NCI-H1694 (cell line): ENCODE measurements at regions not wholly inside any gene's neighbourhood (a gene's known extent, or its start where the extent isn't known, plus 50 kb on each side); places are given as distances from the start of the nearest gene placed in this dataset.
A peak's percentile ranks its signal among the peaks of the same experiment; 100 is the strongest.
"Not testable (repeated sequence)": the region's sequence is repeated elsewhere in the genome, so short reads cannot be mapped to it uniquely, and the experiment has no call there.

Experiments
- DNase-seq: peaks from one replicate; lab custom pipeline; 2025; lab: John Stamatoyannopoulos, UW

DNA sequence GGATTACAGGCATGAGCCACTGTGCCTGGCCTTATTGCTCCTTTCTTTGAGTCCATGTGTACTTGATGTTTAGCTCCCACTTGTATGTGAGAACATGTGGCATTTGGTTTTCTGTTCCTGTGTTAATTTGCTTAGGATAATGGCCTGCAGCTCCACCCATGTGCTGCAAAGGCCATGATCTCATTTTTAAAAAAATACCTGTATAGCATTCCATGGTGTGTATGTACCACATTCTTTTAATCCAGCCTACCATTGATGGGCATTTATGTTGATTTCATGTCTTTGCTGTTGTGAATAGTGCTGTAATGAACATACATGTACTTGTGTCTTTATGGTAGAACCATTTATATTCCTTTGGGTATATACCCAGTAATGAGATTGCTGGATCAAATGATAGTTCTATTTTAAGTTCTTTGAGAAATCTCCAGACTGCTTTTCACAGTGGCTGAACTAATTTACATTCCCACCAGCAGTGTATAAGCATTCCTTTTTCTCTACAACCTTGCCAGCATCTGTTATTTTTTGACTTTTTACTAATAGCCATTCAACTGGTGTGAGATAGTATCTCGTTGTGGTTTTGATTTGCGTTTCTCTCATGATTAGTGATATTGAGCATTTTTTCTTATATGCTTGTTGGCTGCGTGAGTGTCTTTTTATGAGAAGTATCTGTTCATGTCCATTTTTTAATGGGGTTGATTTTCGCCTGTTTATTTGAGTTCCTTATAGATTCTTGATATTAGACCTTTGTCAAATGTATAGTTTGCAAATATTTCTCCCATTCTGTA is 136.4 kb upstream of the SPRED2 start:
- not testable (repeated sequence) for DNase-seq

DNA sequence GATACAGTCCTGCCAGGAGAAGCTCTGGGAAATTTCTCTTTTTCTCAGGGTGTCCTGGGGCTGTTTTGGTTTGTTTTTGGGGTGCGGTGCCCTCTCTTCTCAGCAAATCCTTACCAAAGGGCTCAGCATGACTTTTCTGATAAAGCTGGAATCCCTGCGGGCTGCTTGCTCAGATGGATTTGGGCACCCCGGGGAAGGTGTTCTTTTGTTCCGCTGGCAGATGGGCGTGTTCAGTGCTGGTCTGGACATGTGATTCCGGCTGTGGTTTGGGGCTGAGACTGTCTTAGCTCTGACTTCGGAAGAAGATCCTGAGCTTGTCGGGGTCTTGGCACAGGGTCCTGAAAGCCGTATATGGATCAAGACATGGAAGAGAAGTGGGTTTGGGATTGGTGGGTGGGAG is 134.2 kb upstream of the SPRED2 start:
- no peak for DNase-seq

DNA sequence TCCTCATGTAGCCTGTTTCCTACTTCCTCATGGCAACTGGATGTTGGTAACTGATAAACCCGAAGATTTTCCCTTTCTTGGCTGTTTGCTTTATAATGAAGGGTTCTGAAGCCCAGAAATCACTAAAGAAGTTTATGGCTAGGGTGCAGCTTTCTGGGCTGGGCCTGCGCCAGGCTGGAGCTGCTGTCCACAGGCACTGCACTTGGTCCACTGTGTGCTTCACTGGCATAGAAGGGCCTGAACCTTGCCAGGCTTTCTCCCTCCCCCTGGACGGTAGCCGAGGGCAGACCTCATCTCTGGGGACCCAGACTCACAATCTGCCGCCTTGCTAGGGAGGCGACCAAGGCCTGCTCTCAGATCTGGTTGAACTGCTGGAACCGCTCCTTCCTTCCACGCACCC is 133.3 kb upstream of the SPRED2 start:
- no peak for DNase-seq

DNA sequence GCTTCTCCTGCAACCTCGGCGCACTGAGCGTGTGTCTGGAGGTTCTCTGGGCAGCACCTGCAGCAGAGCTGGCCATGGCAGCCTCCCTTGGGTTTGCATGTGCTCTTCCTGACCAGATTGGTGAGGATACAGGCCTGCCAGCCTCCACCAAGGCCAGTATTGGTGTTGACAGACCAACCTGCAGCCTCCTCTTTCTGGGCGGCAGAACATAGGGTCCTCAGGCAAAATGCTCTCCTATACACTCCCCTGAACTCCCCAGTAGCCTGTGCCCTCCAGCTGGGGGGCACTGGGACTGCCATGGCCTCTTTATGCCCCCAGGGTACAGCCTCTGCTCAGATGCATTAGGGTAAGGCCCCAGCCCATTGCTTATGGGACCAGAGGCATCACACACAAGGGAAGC is 131.9 kb upstream of the SPRED2 start:
- DNase-seq, result no peak

DNA sequence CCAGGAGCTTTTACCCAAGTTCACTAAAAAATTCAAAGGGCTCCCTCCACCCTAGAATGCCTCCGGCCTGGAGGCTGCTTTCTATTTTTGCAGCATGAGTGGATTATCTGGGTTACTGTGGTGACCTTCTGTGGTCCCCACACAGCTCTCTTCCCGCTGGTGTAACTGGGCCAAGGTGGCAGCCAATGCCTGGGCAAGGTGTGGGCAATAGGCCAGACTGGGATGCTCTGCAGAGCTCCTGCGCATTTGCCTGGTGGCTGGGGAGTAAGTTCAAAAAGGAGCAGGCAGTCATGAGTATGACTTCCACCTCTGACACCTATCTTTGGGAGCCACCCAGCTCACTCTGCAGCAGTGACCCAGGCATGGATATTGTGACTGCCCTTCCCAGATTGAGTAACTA is 130.5 kb upstream of the SPRED2 start:
- no peak for DNase-seq

DNA sequence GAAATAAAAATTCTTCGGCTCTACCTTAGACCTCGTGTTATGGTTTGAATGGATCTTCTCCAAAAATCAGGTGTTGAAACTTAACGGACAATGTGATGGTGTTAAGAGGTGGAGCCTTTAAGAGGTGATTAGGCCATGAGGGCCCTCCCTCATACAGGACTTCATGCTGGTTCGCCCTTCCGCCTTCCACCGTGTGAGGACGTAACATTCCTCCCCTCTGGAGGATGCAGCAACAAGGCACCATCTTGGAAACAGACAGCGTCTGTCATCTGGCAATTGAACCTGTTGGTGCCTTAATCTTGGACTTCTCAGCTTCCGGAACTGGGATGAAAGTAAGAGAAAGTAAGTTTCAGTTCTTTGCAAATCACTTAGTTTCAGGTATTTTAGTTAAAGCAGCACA is 126.3 kb upstream of the SPRED2 start:
- no peak for DNase-seq

DNA sequence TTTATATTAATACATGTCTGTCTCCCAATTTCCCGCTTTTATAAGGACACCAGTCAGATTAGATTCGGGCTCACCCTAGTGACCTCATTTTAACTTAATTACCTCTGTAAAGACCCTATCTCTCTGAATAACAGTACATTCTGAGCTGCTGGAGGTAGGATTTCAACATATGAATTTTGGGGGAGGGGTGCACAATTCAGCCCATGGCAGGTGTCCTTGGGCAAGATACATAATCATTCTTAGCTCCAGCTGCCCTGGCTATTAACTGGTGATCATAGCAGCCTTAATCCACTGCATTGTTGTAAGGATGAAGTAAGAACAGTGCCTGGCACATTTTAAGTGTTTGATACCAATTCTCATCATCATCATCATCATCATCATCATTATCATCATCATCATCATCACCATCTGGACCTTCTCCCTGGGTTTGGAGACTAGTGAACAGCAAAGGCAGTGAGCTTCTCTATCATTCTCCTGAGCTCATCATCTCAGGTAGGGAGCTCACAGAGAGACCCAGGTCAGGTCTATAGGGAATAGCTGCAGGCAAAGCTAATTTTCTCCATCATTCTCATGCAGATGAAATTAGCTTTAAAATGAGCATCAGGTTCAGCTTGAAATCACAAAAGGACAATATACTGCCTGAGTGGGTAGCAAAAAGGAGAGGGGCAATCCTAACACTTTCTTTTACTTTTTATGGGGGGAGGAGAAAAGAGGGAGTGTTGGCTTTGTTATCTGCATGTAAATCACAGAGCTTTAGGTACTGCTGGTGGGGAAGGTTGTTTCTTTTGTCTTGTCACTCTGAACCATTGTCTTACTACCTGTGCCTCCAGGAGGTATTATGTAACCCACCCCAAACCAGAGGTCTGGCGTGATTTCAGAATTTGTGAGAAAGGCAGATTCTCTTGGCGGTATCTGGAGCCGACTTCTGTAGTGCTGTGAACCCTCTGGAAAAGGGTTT is 125.5 kb upstream of the SPRED2 start:
- DNase-seq, result no peak

DNA sequence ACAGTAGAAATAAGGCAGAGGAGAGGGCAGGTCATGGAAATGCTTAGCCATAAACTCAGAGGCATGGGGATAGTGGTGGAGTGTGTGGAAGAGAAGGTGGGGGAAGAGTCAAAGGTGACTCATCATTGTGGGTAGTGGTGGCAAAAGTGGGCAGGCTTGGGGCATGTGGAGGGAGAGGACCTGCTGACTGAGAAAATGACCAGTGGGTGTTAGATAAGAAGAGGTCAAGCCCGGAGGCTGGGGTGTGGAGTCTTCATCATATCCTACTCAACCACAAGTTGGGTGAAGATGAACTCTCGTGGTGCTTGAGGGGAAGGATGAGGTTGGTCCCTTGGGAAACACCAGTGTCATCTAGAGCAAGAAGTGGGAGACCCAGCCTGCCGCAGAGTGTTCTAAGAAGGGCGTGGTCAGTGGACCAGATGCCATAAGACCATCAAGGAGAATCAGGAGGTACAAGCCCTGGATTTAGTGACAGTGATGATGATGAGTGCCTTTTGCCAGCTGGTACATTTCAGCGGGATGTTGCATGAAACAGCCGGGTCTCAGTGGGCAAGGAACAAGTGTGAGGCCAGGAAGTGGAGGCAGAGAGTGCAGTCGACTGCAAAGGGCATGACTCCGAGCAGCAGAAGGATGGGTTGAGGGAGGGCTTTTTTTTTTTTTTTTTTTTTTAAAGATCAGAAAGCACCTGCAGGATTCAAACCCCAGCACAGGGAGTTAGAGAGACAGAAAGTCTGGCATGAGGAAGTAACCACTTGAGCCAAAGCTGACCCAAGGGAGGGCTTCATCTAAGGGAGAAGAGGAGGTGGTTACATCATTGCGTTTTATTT is 122.6 kb upstream of the SPRED2 start:
- no peak for DNase-seq

DNA sequence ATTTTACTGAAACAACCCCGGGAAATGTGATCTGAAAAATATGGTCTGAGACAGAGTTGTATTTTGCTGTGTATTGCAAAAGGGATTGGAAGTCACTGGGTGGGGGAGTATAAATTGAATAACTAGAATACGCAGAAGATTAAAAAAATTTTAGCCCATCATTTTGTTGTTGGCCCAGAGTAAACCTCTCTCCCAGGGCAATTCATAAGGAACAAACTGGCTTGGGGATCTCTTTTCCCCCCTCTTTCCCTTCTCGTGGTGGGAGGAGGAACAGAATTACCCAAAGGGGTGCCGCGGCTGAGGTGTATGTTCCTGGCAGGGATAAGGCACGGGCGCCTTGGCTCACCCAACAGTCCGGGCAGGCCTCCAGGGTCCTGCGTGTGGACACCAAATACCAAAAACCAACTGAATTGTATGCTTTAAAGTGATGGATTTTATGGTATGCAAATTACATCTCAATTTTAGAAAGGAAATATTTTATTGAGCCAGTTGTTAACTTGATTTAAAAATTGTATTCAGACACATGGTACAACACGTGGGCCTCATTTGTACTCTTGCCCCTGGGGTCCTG is 121.2 kb upstream of the SPRED2 start:
- DNase-seq, result no peak

DNA sequence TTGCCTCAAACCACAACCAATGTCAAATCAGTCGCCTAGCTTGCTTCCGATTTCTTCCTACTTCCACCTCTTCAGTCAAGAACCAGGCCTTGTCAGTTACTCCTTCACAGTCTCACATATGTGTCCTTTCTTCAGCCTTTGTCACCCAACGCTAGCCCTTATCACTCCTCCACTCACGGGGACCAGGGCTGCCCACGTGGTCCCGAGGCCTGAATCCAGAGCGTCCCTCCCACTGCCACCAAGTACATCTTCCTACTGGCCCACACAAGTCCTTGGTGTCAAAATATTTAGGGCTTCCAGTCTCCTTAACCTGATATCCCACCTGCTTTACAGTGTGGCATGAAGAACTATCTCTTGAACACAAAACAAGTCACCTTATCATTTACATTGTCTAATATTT is 119.1 kb upstream of the SPRED2 start:
- no peak for DNase-seq

DNA sequence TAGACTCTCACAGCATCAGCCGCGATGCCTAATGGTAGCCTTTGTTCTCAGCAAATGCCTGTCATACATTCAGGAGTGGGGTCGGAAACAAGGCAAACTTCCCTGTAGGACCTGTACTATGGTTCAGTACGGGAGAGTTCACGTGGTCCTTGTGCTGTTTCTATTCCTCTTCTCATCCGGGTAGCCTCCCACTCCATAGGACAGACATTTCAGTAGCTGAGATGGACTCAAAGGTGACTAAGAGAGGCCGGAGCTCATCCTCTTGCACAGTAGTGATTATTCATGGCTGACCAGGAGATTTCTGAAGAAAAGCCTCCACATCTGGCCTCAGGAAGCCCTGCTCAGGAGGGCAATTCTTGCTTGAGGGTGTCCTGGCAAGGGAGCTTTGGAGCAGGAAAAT is 117.8 kb upstream of the SPRED2 start:
- no peak for DNase-seq

DNA sequence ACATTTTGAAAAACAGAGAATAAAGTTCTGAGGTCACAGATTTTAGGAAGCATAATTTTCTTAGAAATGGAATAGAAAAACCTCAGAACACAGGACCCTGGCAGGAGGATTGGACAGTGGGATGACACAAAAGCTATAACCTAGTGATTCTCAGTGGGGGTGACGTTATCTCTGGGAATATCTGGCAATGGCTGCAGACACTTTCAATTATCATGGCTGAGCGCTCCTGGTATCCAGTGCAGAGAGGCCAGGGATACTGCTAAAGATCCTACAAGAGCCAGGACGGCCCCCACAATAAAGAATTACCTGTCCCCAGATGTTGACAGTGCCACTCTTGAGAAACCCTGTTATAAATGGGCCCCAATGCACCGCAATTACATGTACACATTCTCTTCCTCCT is 117.2 kb upstream of the SPRED2 start:
- DNase-seq, result no peak

DNA sequence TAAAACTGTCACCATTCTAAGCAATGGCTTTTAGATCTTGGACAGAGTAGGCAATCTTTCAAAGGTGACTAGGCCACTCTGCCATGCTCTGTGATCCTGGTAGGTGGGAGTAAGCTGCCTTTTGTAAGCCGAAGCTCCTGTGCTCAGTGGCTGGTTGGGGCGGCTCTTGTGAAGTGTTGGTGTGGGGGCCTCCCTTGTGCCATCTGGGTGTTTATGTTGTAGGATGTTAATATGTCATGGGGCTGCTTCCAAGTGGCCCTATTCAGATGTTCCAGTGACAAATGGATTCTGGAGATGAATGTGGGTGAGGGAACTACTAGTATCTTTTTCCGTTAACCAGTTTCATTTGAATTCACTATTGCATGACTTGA is 116.8 kb upstream of the SPRED2 start:
- no peak for DNase-seq

DNA sequence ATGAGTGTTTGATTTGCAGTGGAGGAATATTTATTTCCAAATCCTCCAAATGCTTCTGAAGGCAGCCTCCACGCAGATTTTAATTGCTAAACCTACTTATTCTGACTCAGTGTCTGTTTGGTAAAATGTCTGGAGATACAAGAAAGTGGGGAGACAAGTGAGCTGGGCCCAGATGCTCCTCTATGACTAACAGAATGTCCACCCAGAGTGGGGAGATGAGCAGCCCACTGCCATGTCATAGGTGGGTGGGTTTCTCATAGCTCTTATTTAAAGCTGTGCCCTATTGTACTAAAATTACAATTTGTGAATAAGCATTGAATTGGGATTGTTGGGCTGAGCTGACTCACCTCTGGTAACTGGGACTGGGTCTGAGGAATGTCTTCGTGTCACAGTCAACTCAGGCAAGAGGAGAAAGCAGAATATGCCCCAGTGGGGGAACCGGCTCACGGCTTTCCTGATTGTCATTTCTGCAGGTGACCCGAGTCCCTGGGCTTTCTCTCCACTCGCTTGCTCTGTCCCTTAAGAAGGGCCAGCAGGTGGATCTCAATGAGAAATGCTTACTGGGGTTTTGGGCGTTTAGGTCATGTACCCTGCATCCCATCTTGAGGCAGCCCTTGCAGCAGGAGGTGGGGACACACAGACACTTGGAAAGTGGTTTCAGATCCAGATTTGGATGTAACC is 116.3 kb upstream of the SPRED2 start:
- DNase-seq, result no peak

DNA sequence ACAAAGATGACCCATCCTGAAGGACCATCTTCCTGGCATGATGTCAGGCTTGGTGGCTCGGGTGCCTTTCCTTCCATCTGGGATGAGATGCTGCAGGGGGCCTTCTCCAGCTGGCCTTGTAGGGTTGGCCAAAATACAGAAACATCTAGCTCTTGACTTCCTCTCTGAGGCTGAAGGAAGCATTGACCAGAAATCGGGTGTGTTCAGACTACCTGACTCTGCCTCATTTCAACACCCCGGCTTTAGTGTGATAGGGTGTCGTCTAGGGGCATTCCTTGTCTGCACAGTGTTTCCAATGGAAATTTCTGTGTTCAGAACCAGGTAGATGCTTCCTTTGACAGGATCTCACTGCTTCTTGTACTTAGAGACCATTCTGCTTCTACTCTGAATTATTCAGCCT is 115.7 kb upstream of the SPRED2 start:
- no peak for DNase-seq

DNA sequence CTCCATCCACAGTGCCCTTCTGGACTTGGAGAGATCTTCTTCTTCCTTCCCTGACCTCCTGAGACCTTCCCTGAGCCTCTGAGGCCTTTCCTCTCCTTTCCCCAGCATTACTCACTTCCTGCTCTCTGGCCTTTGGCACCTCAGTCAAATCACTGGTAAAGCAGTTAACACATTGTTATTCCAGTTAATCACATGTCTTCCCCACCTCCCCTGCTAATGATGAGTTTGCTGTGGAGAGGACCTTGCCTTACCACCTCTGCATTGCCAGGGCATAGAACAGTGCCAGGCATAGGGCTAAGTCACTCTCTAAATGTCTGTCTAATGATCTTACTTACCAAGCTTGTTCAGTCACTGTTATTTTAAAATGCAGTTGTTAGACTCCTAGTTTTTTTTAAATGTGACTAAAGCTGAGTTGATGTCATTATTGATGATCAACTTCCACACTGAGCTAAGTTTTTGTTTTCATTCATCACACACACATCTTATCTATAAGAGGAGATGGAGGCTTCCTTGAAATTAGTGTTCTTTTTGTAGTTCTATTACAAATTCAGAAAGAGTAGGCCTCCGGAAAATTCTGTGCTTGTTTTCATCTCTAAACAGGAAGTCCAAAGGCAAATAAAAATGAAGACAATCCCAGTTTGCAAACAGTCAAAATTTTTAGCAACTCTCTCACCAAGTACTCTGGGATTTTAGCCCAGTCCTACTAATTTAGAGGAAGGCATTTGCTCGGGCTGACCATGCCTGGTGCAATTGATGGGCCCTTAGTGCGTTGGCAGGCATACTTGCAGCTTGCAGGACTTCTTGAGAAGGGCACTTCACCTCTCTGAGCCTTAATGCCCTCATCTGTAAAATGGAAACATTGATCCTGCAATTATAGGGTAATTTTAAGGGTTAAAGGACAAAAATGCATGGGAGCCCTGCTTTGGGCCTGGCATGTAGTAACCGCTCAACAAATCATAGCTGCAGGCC is 113.7 kb upstream of the SPRED2 start:
- DNase-seq, result no peak

DNA sequence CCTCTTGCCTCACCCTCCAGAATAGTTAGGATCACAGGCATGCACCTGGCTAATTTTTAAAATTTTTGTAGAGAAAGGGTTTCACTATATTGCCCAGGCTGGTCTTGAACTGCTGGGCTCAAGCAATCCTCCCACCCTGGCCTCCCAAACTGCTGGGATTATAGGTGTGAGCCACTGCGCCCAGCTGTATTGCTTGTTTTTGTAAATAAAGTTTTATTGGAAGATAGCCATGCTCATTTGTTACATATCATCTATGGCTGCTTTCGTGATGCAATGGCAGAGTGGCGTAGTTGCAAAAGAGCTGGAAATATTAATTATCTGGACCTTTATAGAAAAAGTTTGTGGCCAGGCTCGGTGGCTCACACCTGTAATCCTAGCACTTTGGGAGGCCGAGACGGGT is 109.4 kb upstream of the SPRED2 start:
- DNase-seq, result no peak

DNA sequence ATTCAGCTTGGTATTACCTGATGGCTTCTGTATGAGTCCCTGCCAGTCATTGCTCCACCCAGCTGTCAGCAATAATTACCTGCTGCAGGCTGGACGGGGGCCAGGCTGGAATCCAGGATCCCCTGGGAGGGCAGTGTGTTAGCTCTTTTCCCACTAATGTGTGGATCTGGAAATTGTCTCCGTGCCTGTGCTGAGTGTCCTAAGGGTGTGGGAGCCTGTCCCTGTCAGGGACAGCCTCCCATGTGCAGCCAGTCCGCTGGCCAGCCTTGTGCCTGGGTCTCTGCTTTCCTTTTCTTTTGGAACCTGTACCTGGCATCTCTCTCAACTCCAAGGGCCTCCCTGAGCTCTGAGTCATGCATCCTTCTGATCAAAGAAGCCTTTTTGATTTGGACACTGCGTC is 107.2 kb upstream of the SPRED2 start:
- DNase-seq, result peak; percentile 27

DNA sequence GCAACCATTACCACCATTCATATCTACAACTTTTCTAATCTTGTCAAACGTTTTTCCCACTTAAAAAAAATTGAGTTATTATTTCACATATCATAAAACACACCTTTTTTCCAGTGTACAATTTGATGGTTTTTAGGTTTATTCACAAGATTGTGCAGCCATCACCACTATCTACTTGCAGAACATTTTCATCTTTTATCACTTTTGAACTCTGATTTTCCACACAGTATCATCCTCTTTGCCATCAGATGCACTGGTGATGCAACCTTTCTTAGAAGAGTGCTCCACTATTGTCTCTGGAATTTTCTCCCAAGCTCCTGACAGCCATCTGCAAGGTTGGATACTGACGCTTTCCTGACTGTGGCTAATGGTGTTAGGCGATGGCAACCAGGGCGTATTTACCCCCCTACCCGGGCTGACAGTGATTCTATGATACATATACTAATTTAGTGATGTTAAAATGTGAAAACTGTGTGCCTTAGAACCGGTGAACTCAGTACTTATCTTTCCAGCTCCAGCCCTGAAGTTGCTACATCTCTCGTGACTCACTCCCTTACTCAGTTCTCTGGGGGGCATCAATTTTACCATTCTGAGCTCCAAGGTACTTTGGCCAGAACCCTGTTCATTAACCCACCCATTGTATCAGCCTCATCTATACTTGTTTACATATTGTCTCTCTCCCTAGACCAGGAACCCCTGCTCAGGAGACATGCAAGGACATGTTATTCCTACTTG is 105.4 kb upstream of the SPRED2 start:
- DNase-seq, result no peak

DNA sequence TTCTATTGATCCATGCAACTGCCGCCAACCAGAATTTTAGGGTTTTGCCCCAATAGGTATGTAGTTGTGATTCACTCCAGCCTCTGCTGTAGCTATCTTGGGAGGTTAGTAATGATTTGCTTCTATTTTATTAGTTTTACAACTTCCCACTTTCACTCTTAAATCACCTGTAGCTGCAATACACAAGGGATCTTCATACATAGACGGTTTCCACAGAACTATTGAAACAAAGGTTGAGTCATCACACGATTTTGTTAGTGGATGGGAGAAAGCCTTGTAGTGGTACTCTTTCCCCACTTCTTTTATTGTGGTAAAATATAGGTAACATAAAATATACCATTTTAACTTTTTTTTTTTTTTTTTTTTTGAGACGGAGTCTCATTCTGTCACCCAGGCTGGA is 104.2 kb upstream of the SPRED2 start:
- DNase-seq, result no peak
